H1 (cell line): ENCODE measurements at regions not wholly inside any gene's neighbourhood (a gene's known extent, or its start where the extent isn't known, plus 50 kb on each side); places are given as distances from the start of the nearest gene placed in this dataset.

Experiments used
- CBX8 ChIP-seq: fragments of 300-800, 300-1000 bp; sonication (generic); IDR thresholded peaks from 2 replicates; pipeline ENCODE4 v1.7.1; 2016; ENCODE audit warnings: low read depth, low read length, borderline replicate concordance
- EGR1 ChIP-seq: IDR thresholded peaks from 2 replicates; pipeline ENCODE4 v1.6.1; 2011; ENCODE audit warnings: low read depth, low read length, borderline replicate concordance
- EP300 ChIP-seq, 2 experiments: IDR thresholded peaks; 1 replicate in 1 of 2; 2 replicates in 1 of 2; pipeline ENCODE4 v1.6.1; 2011 to 2012; ENCODE audit warnings: low read depth in 2 of 2, low read length in 2 of 2, mild to moderate bottlenecking in 2 of 2, borderline replicate concordance in 1 of 2, inconsistent platforms in 1 of 2, moderate library complexity in 1 of 2
- POLR2A ChIP-seq, 2 experiments: IDR thresholded peaks; 1 replicate in 1 of 2; 2 replicates in 1 of 2; pipeline ENCODE4 v1.6.1; 2011; ENCODE audit warnings: low read depth in 2 of 2, low read length in 2 of 2, mild to moderate bottlenecking in 2 of 2; ENCODE audit errors: control extremely low read depth in 1 of 2
- POLR2AphosphoS5 ChIP-seq: IDR thresholded peaks from 2 replicates; pipeline ENCODE4 v1.6.1; 2011; ENCODE audit warnings: low read depth, low read length
- RFX5 ChIP-seq: IDR thresholded peaks from 2 replicates; pipeline ENCODE4 v1.6.1; 2011; ENCODE audit warnings: low read depth, low read length, improper control_type of control experiment, borderline replicate concordance
- SP1 ChIP-seq: IDR thresholded peaks from 2 replicates; pipeline ENCODE4 v1.6.1; 2011; ENCODE audit warnings: low read depth, low read length
- SRF ChIP-seq: IDR thresholded peaks from 2 replicates; pipeline ENCODE4 v1.6.1; 2011; ENCODE audit warnings: mild to moderate bottlenecking, low read depth, low read length, moderate library complexity
- SUZ12 ChIP-seq: fragments of 200-600 bp; sonication (generic); IDR thresholded peaks from 2 replicates; pipeline ENCODE4 v1.6.1; 2012; ENCODE audit warnings: mild to moderate bottlenecking, inconsistent platforms, low read length, moderate library complexity, mixed read lengths
- TEAD4 ChIP-seq: IDR thresholded peaks from 2 replicates; pipeline ENCODE4 v1.6.1; 2012; ENCODE audit warnings: low read depth, low read length, inconsistent platforms, mixed read lengths
- ZNF274 ChIP-seq: IDR thresholded peaks from 2 replicates; pipeline ENCODE4 v1.7.0; 2012; ENCODE audit warnings: low read length, borderline replicate concordance; ENCODE audit errors: extremely low read depth
- TF ChIP-seq, protein P1 (sequence below), 3 experiments: IDR thresholded peaks; 1 replicate in 2 of 3; 2 replicates in 1 of 3; pipeline versions ENCODE4 v1.5.1 to v1.6.1; 2011; ENCODE audit warnings: low read length in 3 of 3, mild to moderate bottlenecking in 3 of 3, inconsistent platforms in 2 of 3, low read depth in 1 of 3, moderate library complexity in 1 of 3; ENCODE audit not compliant: insufficient read depth in 1 of 3; ENCODE audit errors: control extremely low read depth in 1 of 3
- TF ChIP-seq, protein P2 (sequence below): IDR thresholded peaks from 2 replicates; pipeline ENCODE4 v1.6.1; 2012; ENCODE audit warnings: inconsistent platforms

DNA sequence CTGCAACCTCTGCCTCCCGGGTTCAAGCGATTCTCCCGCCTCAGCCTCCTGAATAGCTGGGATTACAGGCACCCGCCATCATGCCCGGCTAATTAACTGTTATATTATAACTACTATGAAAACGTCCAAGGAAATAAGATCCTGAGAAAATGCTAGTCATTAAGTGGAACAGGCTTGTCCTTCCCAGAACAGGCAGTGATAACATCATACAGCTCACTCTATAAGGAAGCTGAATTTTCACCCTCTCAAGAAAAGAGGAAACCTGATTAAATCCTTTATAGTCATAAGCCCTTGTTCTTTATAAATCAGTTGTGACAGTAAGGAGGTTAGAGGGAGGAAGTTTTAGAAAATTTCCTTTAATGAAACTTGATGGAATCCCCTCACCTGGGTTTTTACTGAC lies 163.9 kb upstream of the CLINT1 start:
- TF ChIP-seq POLR2AphosphoS5 (no peak), TEAD4 (no peak), POLR2A (IDR thresholded peaks at IDR 0.05; ENCODE audit: control extremely low read depth in 1 of 2, low read depth in 2 of 2, low read length in 2 of 2) (no peak), EP300 (IDR thresholded peaks at IDR 0.05; ENCODE audit: borderline replicate concordance in 1 of 2, low read depth in 2 of 2, low read length in 2 of 2) (no peak), SUZ12 (no peak), EGR1 (no peak), SRF (no peak), CBX8 (no peak), ZNF274 (no peak), RFX5 (no peak), SP1 (no peak)
- TF ChIP-seq, protein P1, sequence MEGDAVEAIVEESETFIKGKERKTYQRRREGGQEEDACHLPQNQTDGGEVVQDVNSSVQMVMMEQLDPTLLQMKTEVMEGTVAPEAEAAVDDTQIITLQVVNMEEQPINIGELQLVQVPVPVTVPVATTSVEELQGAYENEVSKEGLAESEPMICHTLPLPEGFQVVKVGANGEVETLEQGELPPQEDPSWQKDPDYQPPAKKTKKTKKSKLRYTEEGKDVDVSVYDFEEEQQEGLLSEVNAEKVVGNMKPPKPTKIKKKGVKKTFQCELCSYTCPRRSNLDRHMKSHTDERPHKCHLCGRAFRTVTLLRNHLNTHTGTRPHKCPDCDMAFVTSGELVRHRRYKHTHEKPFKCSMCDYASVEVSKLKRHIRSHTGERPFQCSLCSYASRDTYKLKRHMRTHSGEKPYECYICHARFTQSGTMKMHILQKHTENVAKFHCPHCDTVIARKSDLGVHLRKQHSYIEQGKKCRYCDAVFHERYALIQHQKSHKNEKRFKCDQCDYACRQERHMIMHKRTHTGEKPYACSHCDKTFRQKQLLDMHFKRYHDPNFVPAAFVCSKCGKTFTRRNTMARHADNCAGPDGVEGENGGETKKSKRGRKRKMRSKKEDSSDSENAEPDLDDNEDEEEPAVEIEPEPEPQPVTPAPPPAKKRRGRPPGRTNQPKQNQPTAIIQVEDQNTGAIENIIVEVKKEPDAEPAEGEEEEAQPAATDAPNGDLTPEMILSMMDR (IDR thresholded peaks at IDR 0.05; ENCODE audit: control extremely low read depth in 1 of 3, insufficient read depth in 1 of 3, low read depth in 1 of 3, low read length in 3 of 3), result no peak
- TF ChIP-seq, protein P2, sequence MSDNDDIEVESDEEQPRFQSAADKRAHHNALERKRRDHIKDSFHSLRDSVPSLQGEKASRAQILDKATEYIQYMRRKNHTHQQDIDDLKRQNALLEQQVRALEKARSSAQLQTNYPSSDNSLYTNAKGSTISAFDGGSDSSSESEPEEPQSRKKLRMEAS, result no peak
